KMS-11 (cell line): ENCODE measurements at regions not wholly inside any gene's neighbourhood (a gene's known extent, or its start where the extent isn't known, plus 50 kb on each side); places are given as distances from the start of the nearest gene placed in this dataset.

Source experiments
- H2AFZ ChIP-seq: fragments of 200-600 bp; sonication (generic); 2 replicates; pipeline ENCODE4 v1.6.1; 2016; ENCODE audit warnings: antibody characterized with exemption, mixed run types, low read depth
- H3K27ac ChIP-seq: fragments of 200-600 bp; sonication (generic); 2 replicates; pipeline ENCODE4 v1.6.1; 2016; ENCODE audit warnings: mild to moderate bottlenecking, mixed run types
- H3K27me3 ChIP-seq: fragments of 200-600 bp; sonication (generic); 2 replicates; pipeline ENCODE4 v1.6.1; 2017; ENCODE audit warnings: mild to moderate bottlenecking, low read depth, mixed run types, moderate library complexity; ENCODE audit not compliant: insufficient read depth
- H3K36me3 ChIP-seq: fragments of 200-600 bp; sonication (generic); 2 replicates; pipeline ENCODE4 v1.6.1; 2017; ENCODE audit warnings: mild to moderate bottlenecking, mixed run types; ENCODE audit not compliant: insufficient read depth
- H3K4me1 ChIP-seq: fragments of 200-600 bp; sonication (generic); 2 replicates; pipeline ENCODE4 v1.6.1; 2016; ENCODE audit warnings: mild to moderate bottlenecking, low read depth, mixed run types; ENCODE audit not compliant: poor library complexity, severe bottlenecking
- H3K4me2 ChIP-seq: fragments of 200-600 bp; sonication (generic); 2 replicates; pipeline ENCODE4 v1.7.0; 2016; ENCODE audit warnings: mild to moderate bottlenecking, mixed run types
- H3K4me3 ChIP-seq: fragments of 200-600 bp; sonication (generic); IDR thresholded peaks from 2 replicates; pipeline ENCODE4 v1.6.1; 2017; ENCODE audit warnings: low read depth, low read length, mixed read lengths; ENCODE audit not compliant: insufficient read depth
- H3K79me2 ChIP-seq: fragments of 200-600 bp; sonication (generic); 2 replicates; pipeline ENCODE4 v1.6.1; 2016; ENCODE audit warnings: low read depth, mixed run types; ENCODE audit not compliant: insufficient read depth
- H3K9ac ChIP-seq: fragments of 200-600 bp; sonication (generic); 2 replicates; pipeline ENCODE4 v1.6.1; 2016; ENCODE audit warnings: mild to moderate bottlenecking, mixed run types
- H4K20me1 ChIP-seq: fragments of 200-600 bp; sonication (generic); 2 replicates; pipeline ENCODE4 v1.6.1; 2016; ENCODE audit warnings: mild to moderate bottlenecking, mixed run types; ENCODE audit not compliant: insufficient read depth
- TF ChIP-seq, protein P1 (sequence below): fragments of 200-600 bp; sonication (generic); conservative IDR thresholded peaks from 2 replicates; pipeline ENCODE4 v1.6.1; 2017; ENCODE audit warnings: low read depth, mild to moderate bottlenecking, antibody characterized with exemption, low read length, moderate library complexity, mixed read lengths

DNA sequence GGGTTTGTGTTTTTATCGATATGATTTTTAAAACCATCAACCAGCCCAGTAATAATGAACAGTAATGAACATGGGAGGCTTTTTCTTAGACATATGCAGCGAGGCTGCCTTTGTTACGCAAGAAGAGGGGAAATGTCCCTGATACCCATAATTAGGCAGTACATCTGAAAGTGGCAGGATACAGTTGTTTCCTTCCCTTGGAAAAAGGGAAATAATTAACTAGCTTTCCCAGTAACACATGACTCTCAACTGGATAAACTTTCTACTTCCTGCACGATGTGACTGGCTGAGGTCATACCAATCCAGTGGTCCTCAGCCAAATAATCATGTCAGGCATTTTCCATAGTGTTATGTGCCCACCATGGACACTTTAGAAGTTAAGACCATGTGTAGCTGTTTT lies 431.6 kb upstream of the C9orf72 start:
- Histone ChIP-seq H3K79me2 (no peaks in the 10 kb centered on the region), H3K36me3 (no peaks in the 10 kb centered on the region), H2AFZ (no peak overlapping the region), H3K4me1 (no peaks in the 10 kb centered on the region), H3K4me3 (no peak overlapping the region), H3K4me2 (no peak overlapping the region), H3K9ac (no peak overlapping the region), H3K27ac (no peak overlapping the region), H3K27me3 (no peaks in the 10 kb centered on the region), H4K20me1 (no peaks in the 10 kb centered on the region)
- TF ChIP-seq, protein P1, sequence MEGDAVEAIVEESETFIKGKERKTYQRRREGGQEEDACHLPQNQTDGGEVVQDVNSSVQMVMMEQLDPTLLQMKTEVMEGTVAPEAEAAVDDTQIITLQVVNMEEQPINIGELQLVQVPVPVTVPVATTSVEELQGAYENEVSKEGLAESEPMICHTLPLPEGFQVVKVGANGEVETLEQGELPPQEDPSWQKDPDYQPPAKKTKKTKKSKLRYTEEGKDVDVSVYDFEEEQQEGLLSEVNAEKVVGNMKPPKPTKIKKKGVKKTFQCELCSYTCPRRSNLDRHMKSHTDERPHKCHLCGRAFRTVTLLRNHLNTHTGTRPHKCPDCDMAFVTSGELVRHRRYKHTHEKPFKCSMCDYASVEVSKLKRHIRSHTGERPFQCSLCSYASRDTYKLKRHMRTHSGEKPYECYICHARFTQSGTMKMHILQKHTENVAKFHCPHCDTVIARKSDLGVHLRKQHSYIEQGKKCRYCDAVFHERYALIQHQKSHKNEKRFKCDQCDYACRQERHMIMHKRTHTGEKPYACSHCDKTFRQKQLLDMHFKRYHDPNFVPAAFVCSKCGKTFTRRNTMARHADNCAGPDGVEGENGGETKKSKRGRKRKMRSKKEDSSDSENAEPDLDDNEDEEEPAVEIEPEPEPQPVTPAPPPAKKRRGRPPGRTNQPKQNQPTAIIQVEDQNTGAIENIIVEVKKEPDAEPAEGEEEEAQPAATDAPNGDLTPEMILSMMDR = no peak

GRCh38 chr9:28005779-28006178 lies 432.5 kb upstream of the C9orf72 start:
- Histone ChIP-seq H3K4me1 (no peaks in the 10 kb centered on the region), H3K27ac (no peak overlapping the region), H3K4me2 (no peak overlapping the region), H3K79me2 (no peaks in the 10 kb centered on the region), H3K36me3 (no peaks in the 10 kb centered on the region), H3K27me3 (no peaks in the 10 kb centered on the region), H3K4me3 (no peak overlapping the region), H2AFZ (no peak overlapping the region), H3K9ac (no peak overlapping the region), H4K20me1 (no peaks in the 10 kb centered on the region)
- TF ChIP-seq, protein P1 = no peak

- Histone ChIP-seq H3K4me1 (no peaks in the 10 kb centered on the region), H4K20me1 (no peaks in the 10 kb centered on the region), H3K9ac (no peak overlapping the region), H3K27ac (no peak overlapping the region), H2AFZ (no peak overlapping the region), H3K36me3 (no peaks in the 10 kb centered on the region), H3K4me3 (no peak overlapping the region), H3K79me2 (no peaks in the 10 kb centered on the region), H3K4me2 (no peak overlapping the region), H3K27me3 (no peaks in the 10 kb centered on the region)
- TF ChIP-seq, protein P1 = no peak
Measured at GRCh38 chr9:28007097-28007817, 434.0 kb upstream of the C9orf72 start.

DNA sequence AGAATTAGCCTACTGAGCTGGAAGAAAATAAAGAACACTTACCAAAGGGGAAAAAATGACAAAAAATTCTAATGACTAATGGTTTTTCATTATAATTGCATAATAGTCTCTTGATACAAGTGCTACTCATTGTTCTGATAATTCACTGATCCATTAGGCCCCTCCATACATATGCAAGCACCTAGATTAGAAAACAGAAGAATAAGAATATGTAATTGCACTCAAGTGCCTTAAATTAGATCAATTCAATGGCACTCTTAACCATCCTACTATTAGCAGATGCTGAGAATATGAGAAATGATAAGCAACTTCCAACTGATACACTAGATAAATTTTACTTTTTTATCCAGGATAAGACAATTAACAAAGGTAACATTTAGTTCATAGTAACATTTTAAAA lies 440.9 kb upstream of the C9orf72 start:
- no peaks in the 10 kb centered on the region for H3K4me1 ChIP-seq

More for the DNA sequence above, 440.9 kb upstream of the C9orf72 start:
- H3K4me3 ChIP-seq = no peak overlapping the region
- no peak overlapping the region for H3K27ac ChIP-seq
- H3K9ac ChIP-seq = no peak overlapping the region
- H3K4me2 ChIP-seq = no peak overlapping the region
- no peaks in the 10 kb centered on the region for H4K20me1 ChIP-seq
- TF ChIP-seq, protein P1 = no peak
- no peaks in the 10 kb centered on the region for H3K79me2 ChIP-seq
- H3K36me3 ChIP-seq = no peaks in the 10 kb centered on the region
- no peak overlapping the region for H2AFZ ChIP-seq
- no peaks in the 10 kb centered on the region for H3K27me3 ChIP-seq
